H1 (cell line): ENCODE measurements at regions not wholly inside any gene's neighbourhood (a gene's known extent, or its start where the extent isn't known, plus 50 kb on each side); places are given as distances from the start of the nearest gene placed in this dataset.

Source experiments
- CTCF ChIA-PET: fragments of 300-600 bp; sonication (Branson Sonifier 250); formaldehyde crosslinking; loops from one replicate; lab custom pipeline; 2021; ENCODE audit not compliant: partially characterized antibody; lab: Charles Lee
- POLR2A ChIA-PET: fragments of 300-600 bp; sonication (Branson Sonifier 250); formaldehyde crosslinking; loops from one replicate; lab custom pipeline; 2021; ENCODE audit warnings: inconsistent platforms; ENCODE audit not compliant: partially characterized antibody; lab: Charles Lee
- DNase-seq, 2 experiments: peaks; one replicate each; pipeline versions ENCODE4 v3.0.0 to v3.0.0-alpha.2; 2010 to 2022; ENCODE audit warnings: low spot score in 2 of 2, low read depth in 1 of 2, mixed read lengths in 1 of 2
- FAIRE-seq: peaks from 2 replicates; lab custom pipeline; 2011; peaks lifted over from hg19 to GRCh38; lab: Jason Lieb, UNC
- H2AFZ ChIP-seq: 2 replicates; pipeline ENCODE4 v1.8.1; 2012; ENCODE audit warnings: low read length, inconsistent platforms
- H2AK5ac ChIP-seq: 2 replicates; pipeline ENCODE4 v1.6.1; 2013; ENCODE audit warnings: low read depth, low read length
- H2BK120ac ChIP-seq: replicated peaks from 2 replicates; pipeline ENCODE3; 2013; ENCODE audit warnings: low read depth, low read length, inconsistent platforms
- H2BK12ac ChIP-seq: 2 replicates; pipeline ENCODE4 v1.6.1; 2013; ENCODE audit warnings: low read depth, low read length
- H2BK15ac ChIP-seq: 2 replicates; pipeline ENCODE4 v1.6.1; 2013; ENCODE audit warnings: low read length
- H2BK20ac ChIP-seq: 2 replicates; pipeline ENCODE4 v1.6.1; 2013; ENCODE audit warnings: low read length
- H2BK5ac ChIP-seq: 2 replicates; pipeline ENCODE4 v1.6.1; 2013; ENCODE audit warnings: low read depth, low read length
- H3K14ac ChIP-seq: 2 replicates; pipeline ENCODE4 v1.6.1; 2013; ENCODE audit warnings: inconsistent platforms; ENCODE audit not compliant: insufficient read length
- H3K18ac ChIP-seq: 2 replicates; pipeline ENCODE4 v1.6.1; 2013; ENCODE audit warnings: low read length; ENCODE audit errors: extremely low read depth
- H3K23ac ChIP-seq: 2 replicates; pipeline ENCODE4 v1.6.1; 2013; ENCODE audit warnings: inconsistent platforms; ENCODE audit not compliant: insufficient read length
- H3K23me2 ChIP-seq: 2 replicates; pipeline ENCODE4 v1.6.1; 2013; ENCODE audit warnings: low read depth, low read length
- H3K27ac ChIP-seq: 2 replicates; pipeline ENCODE4 v1.6.1; 2011; ENCODE audit warnings: low read depth, low read length, inconsistent platforms
- H3K27me3 ChIP-seq, 4 experiments: replicated peaks in 1 of 4; 1 replicate in 1 of 4; 2 replicates in 3 of 4; pipeline versions ENCODE4 v1.6.1 to v1.8.1; 2011 to 2013; ENCODE audit warnings: low read length in 3 of 4, mild to moderate bottlenecking in 3 of 4, inconsistent platforms in 2 of 4, mixed read lengths in 2 of 4, moderate library complexity in 1 of 4; ENCODE audit not compliant: control insufficient read depth in 3 of 4, insufficient read depth in 3 of 4; ENCODE audit errors: extremely low read depth in 1 of 4
- H3K36me3 ChIP-seq, 4 experiments: 2 replicates each; pipeline versions ENCODE4 v1.6.1 to v1.8.1; 2011 to 2013; ENCODE audit warnings: mild to moderate bottlenecking in 4 of 4, low read length in 3 of 4, moderate library complexity in 2 of 4, control low read depth in 1 of 4, inconsistent platforms in 1 of 4; ENCODE audit not compliant: insufficient read depth in 4 of 4, control insufficient read depth in 2 of 4
- H3K4ac ChIP-seq: replicated peaks from 2 replicates; pipeline ENCODE3; 2013; ENCODE audit warnings: low read length, low read depth, mixed read lengths, inconsistent platforms; ENCODE audit not compliant: insufficient read length
- H3K4me1 ChIP-seq, 4 experiments: replicated peaks in 1 of 4; 1 replicate in 1 of 4; 2 replicates in 3 of 4; pipeline versions ENCODE4 v1.6.1 to v1.8.1; 2011 to 2013; ENCODE audit warnings: low read length in 3 of 4, inconsistent platforms in 2 of 4, mixed read lengths in 1 of 4; ENCODE audit not compliant: insufficient read depth in 4 of 4, control insufficient read depth in 3 of 4
- H3K4me2 ChIP-seq, 2 experiments: 2 replicates each; pipeline versions ENCODE4 v1.6.1 to v1.8.1; 2011 to 2013; ENCODE audit warnings: low read depth in 2 of 2, low read length in 2 of 2, control low read depth in 1 of 2, inconsistent platforms in 1 of 2, mild to moderate bottlenecking in 1 of 2; ENCODE audit not compliant: insufficient read depth in 1 of 2
- H3K4me3 ChIP-seq, 4 experiments: fragments of 200-600, 300-600 bp in 1 of 4; sonication (generic), shearing (Covaris generic), sonication (Bioruptor Twin) in 1 of 4; 2 replicates each; pipeline versions ENCODE4 v1.5.1 to v1.8.1; 2011 to 2016; ENCODE audit warnings: low read length in 4 of 4, low read depth in 3 of 4, control low read depth in 2 of 4, inconsistent platforms in 2 of 4, mild to moderate bottlenecking in 2 of 4, mixed read lengths in 1 of 4, moderate library complexity in 1 of 4; ENCODE audit not compliant: insufficient read depth in 2 of 4; ENCODE audit errors: extremely low read depth in 1 of 4
- H3K56ac ChIP-seq: replicated peaks from 2 replicates; pipeline ENCODE3; 2013; ENCODE audit warnings: low read depth, mild to moderate bottlenecking, mixed read lengths, low read length, inconsistent platforms; ENCODE audit not compliant: insufficient read length
- H3K79me1 ChIP-seq: 2 replicates; pipeline ENCODE4 v1.6.1; 2013; ENCODE audit warnings: low read depth, low read length, control low read depth
- H3K79me2 ChIP-seq, 2 experiments: 2 replicates each; pipeline versions ENCODE4 v1.6.1 to v1.8.1; 2012 to 2013; ENCODE audit warnings: low read length in 2 of 2, mild to moderate bottlenecking in 2 of 2, inconsistent platforms in 1 of 2; ENCODE audit not compliant: insufficient read depth in 2 of 2, control insufficient read depth in 1 of 2
- H3K9ac ChIP-seq, 4 experiments: replicated peaks in 1 of 4; 1 replicate in 1 of 4; 2 replicates in 3 of 4; pipeline versions ENCODE4 v1.6.1 to v1.8.1; 2011 to 2013; ENCODE audit warnings: low read depth in 3 of 4, low read length in 3 of 4, control low read depth in 2 of 4, mild to moderate bottlenecking in 2 of 4, moderate library complexity in 2 of 4, inconsistent platforms in 1 of 4; ENCODE audit errors: extremely low read depth in 1 of 4
- H3K9me3 ChIP-seq, 2 experiments: 2 replicates each; pipeline versions ENCODE4 v1.6.1 to v1.8.1; 2012 to 2013; ENCODE audit warnings: mild to moderate bottlenecking in 2 of 2, moderate library complexity in 2 of 2, control low read depth in 1 of 2, inconsistent platforms in 1 of 2, low read depth in 1 of 2, low read length in 1 of 2, mixed read lengths in 1 of 2; ENCODE audit not compliant: insufficient read depth in 2 of 2
- H4K20me1 ChIP-seq, 2 experiments: replicated peaks in 1 of 2; 2 replicates each; pipeline versions ENCODE3 to v1.8.1; 2011 to 2013; ENCODE audit warnings: inconsistent platforms in 2 of 2, low read length in 2 of 2, mild to moderate bottlenecking in 1 of 2; ENCODE audit not compliant: insufficient read depth in 2 of 2, control insufficient read depth in 1 of 2
- H4K5ac ChIP-seq: 2 replicates; pipeline ENCODE4 v1.6.1; 2013; ENCODE audit warnings: low read length, low read depth, mixed read lengths, inconsistent platforms; ENCODE audit not compliant: insufficient read length
- H4K8ac ChIP-seq: 2 replicates; pipeline ENCODE4 v1.8.0; 2013; ENCODE audit warnings: mild to moderate bottlenecking, moderate library complexity, low read length, inconsistent platforms; ENCODE audit not compliant: insufficient read depth; ENCODE audit errors: extremely low read depth
- H4K91ac ChIP-seq: replicated peaks from 2 replicates; pipeline ENCODE3; 2013; ENCODE audit warnings: low read length, mixed read lengths, inconsistent platforms; ENCODE audit not compliant: insufficient read length
- CEBPB ChIP-seq: IDR thresholded peaks from 2 replicates; pipeline ENCODE4 v1.6.1; 2012; ENCODE audit warnings: low read depth, low read length
- CTBP2 ChIP-seq: IDR thresholded peaks from 2 replicates; pipeline ENCODE4 v1.7.0; 2011; ENCODE audit warnings: borderline replicate concordance, mild to moderate bottlenecking, moderate library complexity, mixed read lengths, low read length; ENCODE audit not compliant: insufficient read depth, insufficient read length
- EGR1 ChIP-seq: IDR thresholded peaks from 2 replicates; pipeline ENCODE4 v1.6.1; 2011; ENCODE audit warnings: low read depth, low read length, borderline replicate concordance
- GABPA ChIP-seq: IDR thresholded peaks from 2 replicates; pipeline ENCODE4 v1.6.1; 2011; ENCODE audit warnings: mild to moderate bottlenecking, low read length, moderate library complexity, borderline replicate concordance; ENCODE audit not compliant: insufficient read depth
- KDM4A ChIP-seq: IDR thresholded peaks from one replicate; pipeline ENCODE4 v1.7.1; 2012; ENCODE audit warnings: low read depth, mild to moderate bottlenecking, moderate library complexity, low read length, inconsistent platforms; ENCODE audit not compliant: severe bottlenecking
- KDM5A ChIP-seq: fragments of 200-600 bp; IDR thresholded peaks from 2 replicates; pipeline ENCODE4 v1.7.1; 2012; ENCODE audit warnings: mild to moderate bottlenecking, low read length, inconsistent platforms, mixed read lengths
- NANOG ChIP-seq: IDR thresholded peaks from 2 replicates; pipeline ENCODE4 v1.6.1; 2011; ENCODE audit warnings: low read length, low read depth, mild to moderate bottlenecking, inconsistent platforms; ENCODE audit not compliant: insufficient read depth, poor library complexity, severe bottlenecking
- POLR2A ChIP-seq, 2 experiments: IDR thresholded peaks; 1 replicate in 1 of 2; 2 replicates in 1 of 2; pipeline ENCODE4 v1.6.1; 2011; ENCODE audit warnings: low read depth in 2 of 2, low read length in 2 of 2, mild to moderate bottlenecking in 2 of 2; ENCODE audit errors: control extremely low read depth in 1 of 2
- RBBP5 ChIP-seq: IDR thresholded peaks from 2 replicates; pipeline ENCODE4 v1.7.1; 2012; ENCODE audit warnings: low read depth, mild to moderate bottlenecking, inconsistent platforms, low read length, moderate library complexity, borderline replicate concordance
- RNF2 ChIP-seq: fragments of 200-900, 300-1000 bp; sonication (generic); IDR thresholded peaks from 2 replicates; pipeline ENCODE4 v1.7.1; 2016; ENCODE audit warnings: borderline replicate concordance, low read depth, mild to moderate bottlenecking, antibody characterized with exemption, low read length; ENCODE audit not compliant: poor library complexity, severe bottlenecking; ENCODE audit errors: missing control alignments
- RXRA ChIP-seq: IDR thresholded peaks from 2 replicates; pipeline ENCODE4 v1.6.1; 2011; ENCODE audit warnings: low read depth, mild to moderate bottlenecking, low read length, moderate library complexity; ENCODE audit not compliant: insufficient read depth
- SIRT6 ChIP-seq: IDR thresholded peaks from one replicate; pipeline ENCODE4 v1.7.1; 2012; ENCODE audit warnings: low read length, inconsistent platforms
- SRF ChIP-seq: IDR thresholded peaks from 2 replicates; pipeline ENCODE4 v1.6.1; 2011; ENCODE audit warnings: mild to moderate bottlenecking, low read depth, low read length, moderate library complexity
- TAF1 ChIP-seq: IDR thresholded peaks from 2 replicates; pipeline ENCODE4 v1.6.1; 2011; ENCODE audit warnings: mild to moderate bottlenecking, low read depth, low read length
- TCF12 ChIP-seq: IDR thresholded peaks from 2 replicates; pipeline ENCODE4 v1.6.1; 2011; ENCODE audit warnings: low read depth, mild to moderate bottlenecking, low read length
- TF ChIP-seq, protein P1 (sequence below): IDR thresholded peaks from 2 replicates; pipeline ENCODE4 v1.6.1; 2011; ENCODE audit warnings: low read depth, mild to moderate bottlenecking, low read length; ENCODE audit not compliant: insufficient read depth

DNA sequence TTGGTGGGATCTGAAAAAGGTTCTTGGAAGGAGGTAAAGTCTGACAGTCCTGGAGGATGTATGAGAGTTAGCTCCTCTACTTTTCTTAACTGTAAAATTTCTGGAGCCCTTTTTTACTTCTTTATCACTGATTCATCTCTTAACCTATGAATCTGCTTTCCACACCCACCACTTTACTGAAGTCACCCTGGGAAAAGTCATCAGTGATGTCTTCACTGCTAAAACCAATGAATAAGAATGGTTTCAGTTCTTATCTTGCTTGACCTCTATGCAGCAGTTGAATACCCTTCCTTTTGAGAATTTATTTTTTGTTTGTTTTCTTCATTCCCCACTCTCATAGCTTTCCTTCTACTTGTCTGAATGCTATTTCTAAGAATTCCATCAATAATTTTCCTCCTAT lies 80.0 kb downstream of the AREG start:
- no peaks in the 10 kb centered on the region for H3K79me1 ChIP-seq
- no peak overlapping the region for H3K27ac ChIP-seq
- no peak overlapping the region for H2BK5ac ChIP-seq
- H3K56ac ChIP-seq, result no peak overlapping the region
- DNase-seq, result no peak
- H4K8ac ChIP-seq, result no peak overlapping the region
- no peak overlapping the region for H2AK5ac ChIP-seq
- no peaks in the 10 kb centered on the region for H3K36me3 ChIP-seq
- no peak overlapping the region for H3K4me2 ChIP-seq
- no peak overlapping the region for H2BK15ac ChIP-seq
- no peak overlapping the region for H2BK120ac ChIP-seq
- no peak overlapping the region for H2AFZ ChIP-seq
- no peak overlapping the region for H4K91ac ChIP-seq
- no peak overlapping the region for H3K4ac ChIP-seq
- no peaks in the 10 kb centered on the region for H3K23me2 ChIP-seq
- no peak overlapping the region for H3K9ac ChIP-seq
- no peak overlapping the region for H4K5ac ChIP-seq
- H3K79me2 ChIP-seq, result no peaks in the 10 kb centered on the region
- no peak overlapping the region for H3K4me3 ChIP-seq
- H3K14ac ChIP-seq, result no peak overlapping the region
- CTCF ChIA-PET, result interaction anchor here (1.8 kb wide), 1 partner anchor 154 kb away, joined by 5 read pairs; no protein-coding TSS in a partner anchor
- no peak for FAIRE-seq
- no peaks in the 10 kb centered on the region for H3K9me3 ChIP-seq
- H2BK12ac ChIP-seq, result no peak overlapping the region
- no peak overlapping the region for H2BK20ac ChIP-seq
- no peaks in the 10 kb centered on the region for H4K20me1 ChIP-seq
- no peak overlapping the region for H3K23ac ChIP-seq
- H3K27me3 ChIP-seq, result peaks cover 0 to 1% (median 0%) of the 10 kb centered on the region in 4 experiments; a peak in 1 of 7 replicates
- H3K18ac ChIP-seq, result no peak overlapping the region
- no peaks in the 10 kb centered on the region for H3K4me1 ChIP-seq
- POLR2A ChIA-PET, result no interaction called here
- TF ChIP-seq SIRT6 (no peak), SRF (no peak), GABPA (no peak), POLR2A (IDR thresholded peaks at IDR 0.05; ENCODE audit: control extremely low read depth in 1 of 2, low read depth in 2 of 2, low read length in 2 of 2) (no peak), RNF2 (no peak), TAF1 (no peak), NANOG (no peak), KDM5A (no peak), RBBP5 (no peak), RXRA (no peak), KDM4A (no peak), CTBP2 (no peak), CEBPB (no peak), TCF12 (no peak), EGR1 (no peak)
- TF ChIP-seq, protein P1, sequence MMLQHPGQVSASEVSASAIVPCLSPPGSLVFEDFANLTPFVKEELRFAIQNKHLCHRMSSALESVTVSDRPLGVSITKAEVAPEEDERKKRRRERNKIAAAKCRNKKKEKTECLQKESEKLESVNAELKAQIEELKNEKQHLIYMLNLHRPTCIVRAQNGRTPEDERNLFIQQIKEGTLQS, result no peak
